ENCODE measurements at regions not wholly inside any gene's neighbourhood (a gene's known extent, or its start where the extent isn't known, plus 50 kb on each side); places are given as distances from the start of the nearest gene placed in this dataset.

- DNase-seq (ENCODE audit: low read depth, low spot score): peak; percentile 29
- in situ Hi-C loops (cut with HindIII; ENCODE audit: low sequenced_read_pairs): no loop called here
- no peak overlapping the region for H3K4me3 ChIP-seq (ENCODE audit: low read depth, low read length)
- TF ChIP-seq, protein P1, sequence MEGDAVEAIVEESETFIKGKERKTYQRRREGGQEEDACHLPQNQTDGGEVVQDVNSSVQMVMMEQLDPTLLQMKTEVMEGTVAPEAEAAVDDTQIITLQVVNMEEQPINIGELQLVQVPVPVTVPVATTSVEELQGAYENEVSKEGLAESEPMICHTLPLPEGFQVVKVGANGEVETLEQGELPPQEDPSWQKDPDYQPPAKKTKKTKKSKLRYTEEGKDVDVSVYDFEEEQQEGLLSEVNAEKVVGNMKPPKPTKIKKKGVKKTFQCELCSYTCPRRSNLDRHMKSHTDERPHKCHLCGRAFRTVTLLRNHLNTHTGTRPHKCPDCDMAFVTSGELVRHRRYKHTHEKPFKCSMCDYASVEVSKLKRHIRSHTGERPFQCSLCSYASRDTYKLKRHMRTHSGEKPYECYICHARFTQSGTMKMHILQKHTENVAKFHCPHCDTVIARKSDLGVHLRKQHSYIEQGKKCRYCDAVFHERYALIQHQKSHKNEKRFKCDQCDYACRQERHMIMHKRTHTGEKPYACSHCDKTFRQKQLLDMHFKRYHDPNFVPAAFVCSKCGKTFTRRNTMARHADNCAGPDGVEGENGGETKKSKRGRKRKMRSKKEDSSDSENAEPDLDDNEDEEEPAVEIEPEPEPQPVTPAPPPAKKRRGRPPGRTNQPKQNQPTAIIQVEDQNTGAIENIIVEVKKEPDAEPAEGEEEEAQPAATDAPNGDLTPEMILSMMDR (IDR thresholded peaks at IDR 0.05; ENCODE audit: low read depth, low read length): no peak
These were observed 140.2 kb upstream of the RBMS3 start for GRCh38 chr3:29140666-29141065.

- peak; percentile 15 for DNase-seq (ENCODE audit: low read depth, low spot score)
- in situ Hi-C loops (cut with HindIII; ENCODE audit: low sequenced_read_pairs): no loop called here
- TF ChIP-seq, protein P1 (IDR thresholded peaks at IDR 0.05; ENCODE audit: low read depth, low read length): no peak
- no peak overlapping the region for H3K4me3 ChIP-seq (ENCODE audit: low read depth, low read length)
These were observed 139.5 kb upstream of the RBMS3 start for GRCh38 chr3:29141197-29141917.

- in situ Hi-C loops (cut with HindIII; ENCODE audit: low sequenced_read_pairs): no loop called here
- DNase-seq (ENCODE audit: low read depth, low spot score): no peak
- TF ChIP-seq, protein P1 (IDR thresholded peaks at IDR 0.05; ENCODE audit: low read depth, low read length): no peak
- no peak overlapping the region for H3K4me3 ChIP-seq (ENCODE audit: low read depth, low read length)
These were observed 139.0 kb upstream of the RBMS3 start for GRCh38 chr3:29141918-29142275.

- no peak for DNase-seq (ENCODE audit: low read depth, low spot score)
- no peak overlapping the region for H3K4me3 ChIP-seq (ENCODE audit: low read depth, low read length)
- TF ChIP-seq, protein P1 (IDR thresholded peaks at IDR 0.05; ENCODE audit: low read depth, low read length): no peak
- in situ Hi-C loops (cut with HindIII; ENCODE audit: low sequenced_read_pairs): no loop called here
These were observed 137.7 kb upstream of the RBMS3 start for GRCh38 chr3:29143151-29143550.

- in situ Hi-C loops (cut with HindIII; ENCODE audit: low sequenced_read_pairs): no loop called here
- TF ChIP-seq, protein P1 (IDR thresholded peaks at IDR 0.05; ENCODE audit: low read depth, low read length): no peak
- DNase-seq (ENCODE audit: low read depth, low spot score): no peak
- H3K4me3 ChIP-seq (ENCODE audit: low read depth, low read length): no peak overlapping the region
These were observed 136.5 kb upstream of the RBMS3 start for GRCh38 chr3:29144361-29144760.

- TF ChIP-seq, protein P1 (IDR thresholded peaks at IDR 0.05; ENCODE audit: low read depth, low read length): peak; percentile 43
- in situ Hi-C loops (cut with HindIII; ENCODE audit: low sequenced_read_pairs): no loop called here
- peak; percentile 78 for DNase-seq (ENCODE audit: low read depth, low spot score)
- no peak overlapping the region for H3K4me3 ChIP-seq (ENCODE audit: low read depth, low read length)
These were observed 136.1 kb upstream of the RBMS3 start for GRCh38 chr3:29144807-29145206.

Data from astrocyte of the spinal cord (primary cell).